GM12878 (cell line): ENCODE measurements at regions not wholly inside any gene's neighbourhood (a gene's known extent, or its start where the extent isn't known, plus 50 kb on each side); places are given as distances from the start of the nearest gene placed in this dataset.

Source experiments
- GABPA ChIP-seq: IDR thresholded peaks from 2 replicates; pipeline ENCODE4 v1.6.1; 2014; ENCODE audit warnings: antibody characterized with exemption, low read depth, mild to moderate bottlenecking, inconsistent platforms
- NR2C2 ChIP-seq: IDR thresholded peaks from 2 replicates; pipeline ENCODE4 v1.6.1; 2011; ENCODE audit warnings: borderline replicate concordance, low read depth; ENCODE audit not compliant: control insufficient read depth, insufficient read length
- POLR2A ChIP-seq: IDR thresholded peaks from 2 replicates; pipeline ENCODE4 v1.6.1; 2011; ENCODE audit warnings: low read depth, mild to moderate bottlenecking, low read length
- POLR2AphosphoS5 ChIP-seq: IDR thresholded peaks from 2 replicates; pipeline ENCODE4 v1.6.1; 2011; ENCODE audit warnings: mild to moderate bottlenecking, low read length, inconsistent platforms
- SPI1 ChIP-seq: IDR thresholded peaks from 2 replicates; pipeline ENCODE4 v1.6.1; 2011; ENCODE audit warnings: low read depth, mild to moderate bottlenecking, low read length, moderate library complexity, borderline replicate concordance; ENCODE audit not compliant: insufficient read depth
- SREBF2 ChIP-seq: IDR thresholded peaks from 2 replicates; pipeline ENCODE4 v1.6.1; 2012; ENCODE audit warnings: mild to moderate bottlenecking, low read length
- TARDBP ChIP-seq: IDR thresholded peaks from 2 replicates; pipeline ENCODE4 v1.6.1; 2016; ENCODE audit warnings: borderline replicate concordance
- TF ChIP-seq, protein P1 (sequence below), 3 experiments: IDR thresholded peaks in 2 of 3; conservative IDR thresholded peaks in 1 of 3; 2 replicates each; pipeline ENCODE4 v1.5.1; 2011; ENCODE audit warnings: low read depth in 3 of 3, low read length in 3 of 3, mild to moderate bottlenecking in 3 of 3, control low read depth in 2 of 3, moderate library complexity in 2 of 3, inconsistent platforms in 1 of 3, mixed read lengths in 1 of 3; ENCODE audit not compliant: control insufficient read depth in 2 of 3, insufficient read depth in 1 of 3; ENCODE audit errors: extremely low read depth in 1 of 3
- TF ChIP-seq, protein P2 (sequence below): fragments of 450-650 bp; IDR thresholded peaks from 2 replicates; pipeline ENCODE4 v1.6.1; 2017; ENCODE audit warnings: antibody characterized with exemption, mild to moderate bottlenecking, moderate library complexity
- TF ChIP-seq, protein P3 (sequence below): IDR thresholded peaks from 2 replicates; pipeline ENCODE4 v1.6.1; 2012; ENCODE audit warnings: low read depth, low read length, improper control_type of control experiment

DNA sequence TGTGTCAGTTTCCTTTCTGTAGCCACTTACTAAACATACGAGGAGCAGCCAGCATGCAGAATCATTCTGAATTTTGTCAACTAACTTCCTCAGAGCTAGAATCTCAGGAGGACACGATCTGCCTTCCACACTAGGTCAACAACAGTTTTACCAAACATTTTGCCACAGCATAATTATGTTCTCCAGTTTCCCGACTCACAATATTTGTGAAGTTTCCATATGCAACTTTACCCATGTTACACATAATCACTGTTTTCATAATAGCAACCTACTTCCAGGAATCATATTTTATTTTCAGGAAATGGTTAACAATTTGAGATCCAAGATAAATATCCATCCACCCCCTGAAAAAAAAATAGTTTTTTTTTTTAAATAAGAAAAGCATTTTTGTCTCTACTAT, 595.0 kb downstream of the PYDC2 start:
- TF ChIP-seq, protein P1, sequence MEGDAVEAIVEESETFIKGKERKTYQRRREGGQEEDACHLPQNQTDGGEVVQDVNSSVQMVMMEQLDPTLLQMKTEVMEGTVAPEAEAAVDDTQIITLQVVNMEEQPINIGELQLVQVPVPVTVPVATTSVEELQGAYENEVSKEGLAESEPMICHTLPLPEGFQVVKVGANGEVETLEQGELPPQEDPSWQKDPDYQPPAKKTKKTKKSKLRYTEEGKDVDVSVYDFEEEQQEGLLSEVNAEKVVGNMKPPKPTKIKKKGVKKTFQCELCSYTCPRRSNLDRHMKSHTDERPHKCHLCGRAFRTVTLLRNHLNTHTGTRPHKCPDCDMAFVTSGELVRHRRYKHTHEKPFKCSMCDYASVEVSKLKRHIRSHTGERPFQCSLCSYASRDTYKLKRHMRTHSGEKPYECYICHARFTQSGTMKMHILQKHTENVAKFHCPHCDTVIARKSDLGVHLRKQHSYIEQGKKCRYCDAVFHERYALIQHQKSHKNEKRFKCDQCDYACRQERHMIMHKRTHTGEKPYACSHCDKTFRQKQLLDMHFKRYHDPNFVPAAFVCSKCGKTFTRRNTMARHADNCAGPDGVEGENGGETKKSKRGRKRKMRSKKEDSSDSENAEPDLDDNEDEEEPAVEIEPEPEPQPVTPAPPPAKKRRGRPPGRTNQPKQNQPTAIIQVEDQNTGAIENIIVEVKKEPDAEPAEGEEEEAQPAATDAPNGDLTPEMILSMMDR (IDR thresholded peaks at IDR 0.05 in 2 of 3, conservative IDR thresholded peaks at IDR 0.05 in 1 of 3; ENCODE audit: control insufficient read depth in 2 of 3, extremely low read depth in 1 of 3, insufficient read depth in 1 of 3, low read depth in 3 of 3, low read length in 3 of 3) = no peak
- TF ChIP-seq POLR2A = no peak
- TF ChIP-seq, protein P2, sequence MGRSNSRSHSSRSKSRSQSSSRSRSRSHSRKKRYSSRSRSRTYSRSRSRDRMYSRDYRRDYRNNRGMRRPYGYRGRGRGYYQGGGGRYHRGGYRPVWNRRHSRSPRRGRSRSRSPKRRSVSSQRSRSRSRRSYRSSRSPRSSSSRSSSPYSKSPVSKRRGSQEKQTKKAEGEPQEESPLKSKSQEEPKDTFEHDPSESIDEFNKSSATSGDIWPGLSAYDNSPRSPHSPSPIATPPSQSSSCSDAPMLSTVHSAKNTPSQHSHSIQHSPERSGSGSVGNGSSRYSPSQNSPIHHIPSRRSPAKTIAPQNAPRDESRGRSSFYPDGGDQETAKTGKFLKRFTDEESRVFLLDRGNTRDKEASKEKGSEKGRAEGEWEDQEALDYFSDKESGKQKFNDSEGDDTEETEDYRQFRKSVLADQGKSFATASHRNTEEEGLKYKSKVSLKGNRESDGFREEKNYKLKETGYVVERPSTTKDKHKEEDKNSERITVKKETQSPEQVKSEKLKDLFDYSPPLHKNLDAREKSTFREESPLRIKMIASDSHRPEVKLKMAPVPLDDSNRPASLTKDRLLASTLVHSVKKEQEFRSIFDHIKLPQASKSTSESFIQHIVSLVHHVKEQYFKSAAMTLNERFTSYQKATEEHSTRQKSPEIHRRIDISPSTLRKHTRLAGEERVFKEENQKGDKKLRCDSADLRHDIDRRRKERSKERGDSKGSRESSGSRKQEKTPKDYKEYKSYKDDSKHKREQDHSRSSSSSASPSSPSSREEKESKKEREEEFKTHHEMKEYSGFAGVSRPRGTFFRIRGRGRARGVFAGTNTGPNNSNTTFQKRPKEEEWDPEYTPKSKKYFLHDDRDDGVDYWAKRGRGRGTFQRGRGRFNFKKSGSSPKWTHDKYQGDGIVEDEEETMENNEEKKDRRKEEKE = no peak
- TF ChIP-seq, protein P3, sequence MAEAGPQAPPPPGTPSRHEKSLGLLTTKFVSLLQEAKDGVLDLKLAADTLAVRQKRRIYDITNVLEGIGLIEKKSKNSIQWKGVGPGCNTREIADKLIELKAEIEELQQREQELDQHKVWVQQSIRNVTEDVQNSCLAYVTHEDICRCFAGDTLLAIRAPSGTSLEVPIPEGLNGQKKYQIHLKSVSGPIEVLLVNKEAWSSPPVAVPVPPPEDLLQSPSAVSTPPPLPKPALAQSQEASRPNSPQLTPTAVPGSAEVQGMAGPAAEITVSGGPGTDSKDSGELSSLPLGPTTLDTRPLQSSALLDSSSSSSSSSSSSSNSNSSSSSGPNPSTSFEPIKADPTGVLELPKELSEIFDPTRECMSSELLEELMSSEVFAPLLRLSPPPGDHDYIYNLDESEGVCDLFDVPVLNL = no peak
- no peak for TF ChIP-seq POLR2AphosphoS5
- TF ChIP-seq TARDBP = no peak
- no peak for TF ChIP-seq NR2C2
- no peak for TF ChIP-seq GABPA
- no peak for TF ChIP-seq SREBF2
- TF ChIP-seq SPI1 = no peak
